Fibroblast of villous mesenchyme (primary cell): ENCODE measurements at regions not wholly inside any gene's neighbourhood (a gene's known extent, or its start where the extent isn't known, plus 50 kb on each side); places are given as distances from the start of the nearest gene placed in this dataset.
A peak's percentile ranks its signal among the peaks of the same experiment; 100 is the strongest.

ENCODE experiments used
- DNase-seq: peaks from one replicate; pipeline ENCODE4 v3.0.0-alpha.2; 2010; ENCODE audit warnings: low read depth
- H3K4me3 ChIP-seq: 2 replicates; pipeline ENCODE4 v1.5.1; 2011; ENCODE audit warnings: low read depth, mild to moderate bottlenecking, low read length
- TF ChIP-seq, protein P1 (sequence below): IDR thresholded peaks from 2 replicates; pipeline ENCODE4 v1.5.1; 2012; ENCODE audit warnings: low read depth, mild to moderate bottlenecking, low read length; ENCODE audit not compliant: insufficient read depth

DNA sequence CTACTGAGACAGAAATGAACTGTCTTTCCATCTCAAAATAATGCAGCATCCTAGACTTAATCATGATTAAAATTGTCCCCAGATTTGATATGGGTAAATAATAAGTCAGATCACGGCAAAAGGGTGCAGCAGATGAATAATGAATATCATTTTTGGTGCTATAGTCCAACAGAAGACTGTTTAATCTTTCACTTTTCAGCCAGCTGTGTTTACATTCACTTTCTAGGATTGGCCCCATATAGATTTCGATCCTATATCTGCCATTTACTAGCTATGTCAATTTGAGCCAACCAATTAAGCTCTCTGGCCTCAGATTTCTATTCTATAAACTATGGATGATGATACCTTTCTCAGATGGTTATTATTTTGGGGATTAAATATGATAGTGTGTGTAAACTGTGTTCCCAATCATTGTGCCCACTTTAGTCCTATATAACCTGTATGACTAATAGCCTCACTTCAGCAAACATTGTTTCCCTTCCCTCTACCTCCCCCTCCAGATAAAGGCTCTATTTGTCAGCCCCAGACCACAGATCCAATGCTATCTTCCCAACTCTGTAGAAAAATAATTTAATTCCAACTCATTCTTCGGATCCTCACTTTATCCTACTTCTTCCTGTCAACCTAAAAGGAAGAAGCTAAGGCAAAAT lies 53.6 kb upstream of the NT5E start:
- no peak for DNase-seq
- TF ChIP-seq, protein P1, sequence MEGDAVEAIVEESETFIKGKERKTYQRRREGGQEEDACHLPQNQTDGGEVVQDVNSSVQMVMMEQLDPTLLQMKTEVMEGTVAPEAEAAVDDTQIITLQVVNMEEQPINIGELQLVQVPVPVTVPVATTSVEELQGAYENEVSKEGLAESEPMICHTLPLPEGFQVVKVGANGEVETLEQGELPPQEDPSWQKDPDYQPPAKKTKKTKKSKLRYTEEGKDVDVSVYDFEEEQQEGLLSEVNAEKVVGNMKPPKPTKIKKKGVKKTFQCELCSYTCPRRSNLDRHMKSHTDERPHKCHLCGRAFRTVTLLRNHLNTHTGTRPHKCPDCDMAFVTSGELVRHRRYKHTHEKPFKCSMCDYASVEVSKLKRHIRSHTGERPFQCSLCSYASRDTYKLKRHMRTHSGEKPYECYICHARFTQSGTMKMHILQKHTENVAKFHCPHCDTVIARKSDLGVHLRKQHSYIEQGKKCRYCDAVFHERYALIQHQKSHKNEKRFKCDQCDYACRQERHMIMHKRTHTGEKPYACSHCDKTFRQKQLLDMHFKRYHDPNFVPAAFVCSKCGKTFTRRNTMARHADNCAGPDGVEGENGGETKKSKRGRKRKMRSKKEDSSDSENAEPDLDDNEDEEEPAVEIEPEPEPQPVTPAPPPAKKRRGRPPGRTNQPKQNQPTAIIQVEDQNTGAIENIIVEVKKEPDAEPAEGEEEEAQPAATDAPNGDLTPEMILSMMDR: no peak
- no peak overlapping the region for H3K4me3 ChIP-seq

DNA sequence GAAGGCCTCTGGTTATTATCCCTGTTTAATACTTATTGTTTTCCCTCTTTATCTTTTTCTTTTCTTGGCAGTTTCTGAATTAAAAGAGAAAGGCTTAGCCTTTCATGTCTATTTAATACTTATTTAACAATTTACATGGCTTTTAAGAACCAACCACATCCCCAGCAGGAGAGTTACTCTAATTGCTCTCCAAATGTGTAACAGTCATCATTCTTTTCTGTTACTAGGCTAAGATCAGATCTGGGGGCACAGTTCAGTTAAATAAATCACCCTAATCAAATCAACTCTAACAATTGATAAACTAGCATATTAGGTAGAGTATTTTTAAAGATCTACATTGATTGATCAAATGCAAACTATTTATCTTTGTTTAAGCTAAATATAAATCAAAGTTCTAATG lies 54.1 kb upstream of the NT5E start:
- no peak overlapping the region for H3K4me3 ChIP-seq
- DNase-seq: no peak
- TF ChIP-seq, protein P1: no peak

DNA sequence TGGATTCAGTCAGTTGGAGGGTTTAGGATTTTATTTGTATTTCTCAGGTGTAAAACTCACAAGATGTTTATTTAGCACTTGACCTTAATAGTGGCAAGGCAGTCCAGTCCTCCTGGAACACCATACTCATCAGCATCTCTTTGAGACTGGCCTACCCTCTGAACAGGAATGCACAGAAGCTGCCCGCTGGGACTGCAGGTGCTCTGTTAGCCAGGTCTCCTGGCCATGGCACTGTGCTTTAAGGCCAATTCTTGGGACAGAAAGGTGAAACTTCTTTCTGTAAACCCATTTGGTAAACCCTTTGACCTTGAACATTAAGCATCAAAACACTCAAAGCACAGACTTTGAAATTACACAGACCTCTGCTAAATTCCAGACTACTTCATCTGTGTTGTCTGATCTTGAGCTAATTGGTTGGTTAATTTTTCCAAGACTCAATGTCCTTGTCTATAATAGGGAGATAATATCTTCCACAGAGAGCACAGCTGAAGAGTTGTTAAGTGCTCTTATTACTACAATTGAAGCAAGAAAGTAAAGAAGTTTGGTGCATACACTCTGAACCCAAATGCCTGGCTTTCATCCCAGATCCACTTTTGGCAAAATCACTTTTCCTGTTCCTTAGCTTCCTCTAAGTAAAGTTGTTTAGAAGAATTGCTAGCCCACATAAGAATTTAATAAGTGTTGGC lies 54.9 kb upstream of the NT5E start:
- DNase-seq: peak; percentile 53
- no peak overlapping the region for H3K4me3 ChIP-seq
- TF ChIP-seq, protein P1: no peak

DNA sequence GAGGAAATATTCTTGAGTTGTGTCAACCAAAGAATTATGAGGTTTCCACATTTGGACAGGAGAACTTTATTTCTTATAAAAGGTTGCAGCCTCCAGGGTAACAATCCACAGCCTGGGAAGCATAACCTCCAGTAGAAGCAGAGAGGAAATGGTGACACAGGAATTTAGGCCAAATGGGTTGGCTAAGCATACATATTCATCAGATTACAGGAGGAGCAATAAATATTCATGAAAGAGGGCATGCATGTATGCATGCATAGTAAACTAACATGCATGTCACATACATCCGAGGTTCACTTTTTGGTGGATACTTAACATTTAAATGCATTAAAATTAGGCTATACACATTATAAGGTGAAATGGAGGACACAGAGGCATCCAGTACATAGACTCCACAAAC lies 55.7 kb upstream of the NT5E start:
- no peak for DNase-seq
- H3K4me3 ChIP-seq: no peak overlapping the region
- TF ChIP-seq, protein P1: no peak

DNA sequence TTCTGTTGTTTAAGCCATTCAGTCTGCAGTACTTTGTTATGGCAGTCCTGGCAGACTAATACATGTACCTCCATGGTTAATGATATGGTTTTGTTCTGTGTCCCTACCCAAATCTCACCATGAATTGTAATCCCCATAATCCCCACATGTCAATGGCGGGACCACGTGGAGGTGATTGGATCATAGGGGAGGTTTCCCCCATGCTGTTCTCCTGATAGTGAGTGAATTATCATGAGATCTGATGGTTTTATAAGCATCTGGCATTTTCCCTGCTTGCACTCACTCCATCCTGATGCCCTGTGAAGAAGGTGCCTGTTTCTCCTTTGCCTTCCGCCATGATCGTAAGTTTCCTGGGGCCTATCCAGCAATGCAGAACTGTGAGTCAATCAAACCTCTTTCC lies 57.5 kb upstream of the NT5E start:
- DNase-seq: no peak
- no peak overlapping the region for H3K4me3 ChIP-seq
- TF ChIP-seq, protein P1: no peak

DNA sequence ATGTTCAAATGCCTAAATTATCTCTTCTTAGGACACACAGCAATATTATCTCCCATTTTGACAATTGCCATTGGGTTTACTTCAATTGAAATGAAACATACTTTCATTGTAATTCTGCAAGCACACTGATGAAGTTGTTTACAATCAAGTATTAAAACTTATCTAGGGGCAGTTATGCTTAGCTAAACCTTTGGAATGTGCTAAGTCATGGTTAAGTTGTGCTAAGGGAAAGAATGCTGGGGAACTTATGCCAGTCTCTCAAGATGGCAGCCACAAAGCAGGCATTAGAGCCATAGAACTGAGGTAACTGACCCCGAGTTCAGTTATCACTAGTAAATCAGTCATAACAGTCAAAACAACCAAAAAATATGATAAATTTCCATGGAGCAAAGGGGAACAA lies 59.1 kb upstream of the NT5E start:
- TF ChIP-seq, protein P1: no peak
- H3K4me3 ChIP-seq: no peak overlapping the region
- peak; percentile 72 for DNase-seq
